ENCODE measurements at regions not wholly inside any gene's neighbourhood (a gene's known extent, or its start where the extent isn't known, plus 50 kb on each side); places are given as distances from the start of the nearest gene placed in this dataset.

DNA sequence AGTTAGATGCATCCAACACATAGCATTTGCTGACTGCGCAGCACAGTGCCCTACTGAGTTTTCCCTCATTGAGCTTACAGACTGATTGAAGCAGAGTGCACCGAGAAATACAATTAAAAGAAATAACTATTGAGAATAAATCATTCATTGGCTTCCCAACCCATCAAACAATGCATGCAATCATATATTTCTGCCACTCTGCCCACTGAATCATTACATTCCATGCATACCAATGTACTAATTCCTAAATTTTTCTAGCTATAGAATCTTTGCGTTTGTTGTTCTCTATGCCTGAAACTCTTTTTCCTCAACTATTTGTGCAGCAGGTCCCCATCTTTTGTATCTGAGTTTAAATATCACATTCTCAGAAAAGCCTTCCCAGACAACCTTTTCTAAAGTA is 783.8 kb downstream of the SORCS1 start:
- H2AFZ ChIP-seq (ENCODE audit: low read depth, low read length, severe bottlenecking), result no peak overlapping the region
- no peak overlapping the region for H3K4me3 ChIP-seq (ENCODE audit: insufficient read depth, low read length, poor library complexity, severe bottlenecking)
- H3F3A ChIP-seq (ENCODE audit: insufficient read depth), result no peaks in the 10 kb centered on the region
- H4K20me1 ChIP-seq (ENCODE audit: low read depth, low read length), result no peaks in the 10 kb centered on the region
- H3K9me3 ChIP-seq (ENCODE audit: insufficient read depth, low read length), result no peaks in the 10 kb centered on the region; the same call in 1 of the 2 replicates
- no peak overlapping the region for H3K27ac ChIP-seq (ENCODE audit: low read depth, low read length)
- no peaks in the 10 kb centered on the region for H3K9me2 ChIP-seq (replicated peaks; ENCODE audit: insufficient read depth, low read length)
- H3K27me3 ChIP-seq (ENCODE audit: low read length), result no peaks in the 10 kb centered on the region
- TF ChIP-seq EZH2phosphoT487 (conservative IDR thresholded peaks at IDR 0.05; ENCODE audit: low read length), result no peak
- TF ChIP-seq, protein P1, sequence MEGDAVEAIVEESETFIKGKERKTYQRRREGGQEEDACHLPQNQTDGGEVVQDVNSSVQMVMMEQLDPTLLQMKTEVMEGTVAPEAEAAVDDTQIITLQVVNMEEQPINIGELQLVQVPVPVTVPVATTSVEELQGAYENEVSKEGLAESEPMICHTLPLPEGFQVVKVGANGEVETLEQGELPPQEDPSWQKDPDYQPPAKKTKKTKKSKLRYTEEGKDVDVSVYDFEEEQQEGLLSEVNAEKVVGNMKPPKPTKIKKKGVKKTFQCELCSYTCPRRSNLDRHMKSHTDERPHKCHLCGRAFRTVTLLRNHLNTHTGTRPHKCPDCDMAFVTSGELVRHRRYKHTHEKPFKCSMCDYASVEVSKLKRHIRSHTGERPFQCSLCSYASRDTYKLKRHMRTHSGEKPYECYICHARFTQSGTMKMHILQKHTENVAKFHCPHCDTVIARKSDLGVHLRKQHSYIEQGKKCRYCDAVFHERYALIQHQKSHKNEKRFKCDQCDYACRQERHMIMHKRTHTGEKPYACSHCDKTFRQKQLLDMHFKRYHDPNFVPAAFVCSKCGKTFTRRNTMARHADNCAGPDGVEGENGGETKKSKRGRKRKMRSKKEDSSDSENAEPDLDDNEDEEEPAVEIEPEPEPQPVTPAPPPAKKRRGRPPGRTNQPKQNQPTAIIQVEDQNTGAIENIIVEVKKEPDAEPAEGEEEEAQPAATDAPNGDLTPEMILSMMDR (IDR thresholded peaks at IDR 0.05; ENCODE audit: insufficient read depth, low read length, poor library complexity, severe bottlenecking), result no peak
- H3K4me2 ChIP-seq (ENCODE audit: low read depth, low read length, poor library complexity, severe bottlenecking), result no peak overlapping the region
- no peaks in the 10 kb centered on the region for H3K36me3 ChIP-seq (ENCODE audit: low read length)
- no peaks in the 10 kb centered on the region for H3K79me2 ChIP-seq (ENCODE audit: insufficient read depth, low read length)
- no peak overlapping the region for H3K9ac ChIP-seq (ENCODE audit: low read length)

DNA sequence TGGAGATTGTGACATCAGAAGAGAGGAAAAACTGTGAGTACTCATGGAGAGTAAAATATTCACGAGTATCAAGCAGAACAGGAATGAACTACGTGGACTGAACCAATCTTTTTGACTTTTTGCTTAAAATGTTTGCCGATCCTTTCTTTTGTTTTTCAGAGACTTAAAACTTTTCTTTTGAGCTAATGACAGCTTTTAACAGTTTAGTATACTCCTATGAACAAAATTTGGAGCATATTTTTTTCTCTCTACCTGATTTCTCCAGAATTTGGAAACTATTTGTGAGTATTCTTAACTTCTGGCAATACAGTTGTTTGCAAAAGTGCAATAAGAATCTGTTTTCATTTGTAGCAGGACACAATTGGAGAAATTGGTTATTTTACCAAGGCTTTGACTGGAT is 786.3 kb downstream of the SORCS1 start:
- H3K36me3 ChIP-seq (ENCODE audit: low read length), result no peaks in the 10 kb centered on the region
- no peak overlapping the region for H3K4me3 ChIP-seq (ENCODE audit: insufficient read depth, low read length, poor library complexity, severe bottlenecking)
- H3K27me3 ChIP-seq (ENCODE audit: low read length), result no peaks in the 10 kb centered on the region
- H2AFZ ChIP-seq (ENCODE audit: low read depth, low read length, severe bottlenecking), result no peak overlapping the region
- no peaks in the 10 kb centered on the region for H3K9me2 ChIP-seq (replicated peaks; ENCODE audit: insufficient read depth, low read length)
- no peak for TF ChIP-seq EZH2phosphoT487 (conservative IDR thresholded peaks at IDR 0.05; ENCODE audit: low read length)
- TF ChIP-seq, protein P1 (IDR thresholded peaks at IDR 0.05; ENCODE audit: insufficient read depth, low read length, poor library complexity, severe bottlenecking), result no peak
- H3K9ac ChIP-seq (ENCODE audit: low read length), result no peak overlapping the region
- H3K9me3 ChIP-seq (ENCODE audit: insufficient read depth, low read length), result no peaks in the 10 kb centered on the region; the same call in 1 of the 2 replicates
- H3K79me2 ChIP-seq (ENCODE audit: insufficient read depth, low read length), result no peaks in the 10 kb centered on the region
- no peaks in the 10 kb centered on the region for H4K20me1 ChIP-seq (ENCODE audit: low read depth, low read length)
- H3F3A ChIP-seq (ENCODE audit: insufficient read depth), result no peaks in the 10 kb centered on the region
- no peak overlapping the region for H3K27ac ChIP-seq (ENCODE audit: low read depth, low read length)
- H3K4me2 ChIP-seq (ENCODE audit: low read depth, low read length, poor library complexity, severe bottlenecking), result no peak overlapping the region

DNA sequence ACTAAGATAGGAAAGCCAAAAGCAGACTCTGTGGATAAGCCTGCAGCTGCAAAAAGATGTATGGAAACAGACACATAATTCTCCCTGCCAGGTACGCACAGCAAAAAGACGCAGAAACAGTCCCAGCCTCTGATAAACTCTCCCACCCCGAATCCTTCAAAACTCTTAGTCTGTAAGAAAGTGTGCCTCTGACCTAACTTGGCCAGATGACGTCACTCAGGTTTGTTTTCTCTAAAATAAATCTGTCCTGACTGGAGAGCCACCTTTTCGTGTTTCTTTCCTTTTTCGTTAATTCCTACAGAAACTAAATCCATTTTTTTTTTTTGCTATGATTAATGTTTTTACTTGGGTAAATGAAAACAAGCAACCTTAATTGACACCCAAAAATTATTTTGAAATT is 793.8 kb downstream of the SORCS1 start:
- H2AFZ ChIP-seq (ENCODE audit: low read depth, low read length, severe bottlenecking), result no peak overlapping the region
- H3K4me2 ChIP-seq (ENCODE audit: low read depth, low read length, poor library complexity, severe bottlenecking), result no peak overlapping the region

More for the DNA sequence above, 793.8 kb downstream of the SORCS1 start:
- H4K20me1 ChIP-seq (ENCODE audit: low read depth, low read length), result no peaks in the 10 kb centered on the region
- H3K27ac ChIP-seq (ENCODE audit: low read depth, low read length), result no peak overlapping the region
- no peaks in the 10 kb centered on the region for H3F3A ChIP-seq (ENCODE audit: insufficient read depth)
- H3K36me3 ChIP-seq (ENCODE audit: low read length), result no peaks in the 10 kb centered on the region
- no peaks in the 10 kb centered on the region for H3K9me3 ChIP-seq (ENCODE audit: insufficient read depth, low read length)
- TF ChIP-seq EZH2phosphoT487 (conservative IDR thresholded peaks at IDR 0.05; ENCODE audit: low read length), result no peak
- TF ChIP-seq, protein P1 (IDR thresholded peaks at IDR 0.05; ENCODE audit: insufficient read depth, low read length, poor library complexity, severe bottlenecking), result no peak
- H3K9me2 ChIP-seq (replicated peaks; ENCODE audit: insufficient read depth, low read length), result no peaks in the 10 kb centered on the region
- no peaks in the 10 kb centered on the region for H3K27me3 ChIP-seq (ENCODE audit: low read length)
- H3K79me2 ChIP-seq (ENCODE audit: insufficient read depth, low read length), result no peaks in the 10 kb centered on the region
- H3K9ac ChIP-seq (ENCODE audit: low read length), result no peak overlapping the region
- H3K4me3 ChIP-seq (ENCODE audit: insufficient read depth, low read length, poor library complexity, severe bottlenecking), result no peak overlapping the region
